HL-60 (cell line): ENCODE measurements at regions not wholly inside any gene's neighbourhood (a gene's known extent, or its start where the extent isn't known, plus 50 kb on each side); places are given as distances from the start of the nearest gene placed in this dataset.

Source experiments
- CTCF ChIP-seq: IDR thresholded peaks from one replicate; pipeline ENCODE4 v1.5.1; 2011; ENCODE audit warnings: low read length, control low read depth, inconsistent platforms; ENCODE audit not compliant: insufficient read depth
- GABPA ChIP-seq: IDR thresholded peaks from 2 replicates; pipeline ENCODE4 v1.6.1; 2012; ENCODE audit warnings: low read depth
- POLR2AphosphoS5 ChIP-seq: IDR thresholded peaks from 2 replicates; pipeline ENCODE4 v1.6.1; 2012; ENCODE audit warnings: low read depth
- REST ChIP-seq: IDR thresholded peaks from 2 replicates; pipeline ENCODE4 v1.6.1; 2012; ENCODE audit warnings: low read depth; ENCODE audit not compliant: insufficient replicate concordance
- SPI1 ChIP-seq: IDR thresholded peaks from 2 replicates; pipeline ENCODE4 v1.6.1; 2012; ENCODE audit warnings: low read depth, mild to moderate bottlenecking, borderline replicate concordance

DNA sequence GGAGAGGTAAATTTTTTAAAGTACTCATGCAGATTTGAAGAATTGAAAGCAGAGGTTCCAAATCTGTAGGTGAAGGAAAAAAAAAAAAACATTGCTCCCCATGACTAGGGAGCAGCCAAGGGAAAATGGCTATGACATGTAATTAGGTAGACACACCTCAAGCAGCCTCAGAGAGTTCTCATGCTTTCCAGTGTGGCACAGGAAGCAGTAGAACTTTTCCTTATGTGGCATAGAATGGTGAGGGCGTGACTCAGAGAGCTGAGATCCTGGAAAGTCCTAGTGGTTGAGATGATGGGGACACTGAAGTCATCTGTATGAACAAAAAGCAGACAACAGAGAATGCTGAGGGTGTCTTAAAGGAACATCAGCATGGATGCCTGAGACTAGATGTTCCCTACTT, 148.6 kb upstream of the NWD2 start:
- TF ChIP-seq POLR2AphosphoS5 (no peak), GABPA (no peak), CTCF (no peak), REST (no peak), SPI1 (no peak)
